ENCODE measurements at regions not wholly inside any gene's neighbourhood (a gene's known extent, or its start where the extent isn't known, plus 50 kb on each side); places are given as distances from the start of the nearest gene placed in this dataset.
A peak's percentile ranks its signal among the peaks of the same experiment; 100 is the strongest.

- no peaks in the 10 kb centered on the region for H3K79me1 ChIP-seq (ENCODE audit: low read length)
- no peak overlapping the region for H4K8ac ChIP-seq (ENCODE audit: low read depth, low read length)
- H3K27me3 ChIP-seq (ENCODE audit: insufficient read depth, low read length, poor library complexity) = no peaks in the 10 kb centered on the region
- no peak overlapping the region for H2BK15ac ChIP-seq (replicated peaks; ENCODE audit: low read depth)
- no peak overlapping the region for H3K23ac ChIP-seq (ENCODE audit: low read length)
- no peak overlapping the region for H2BK5ac ChIP-seq (ENCODE audit: low read length)
- no peaks in the 10 kb centered on the region for H3K79me2 ChIP-seq (ENCODE audit: control insufficient read depth, insufficient read depth, low read length)
- H3K4me1 ChIP-seq (ENCODE audit: control insufficient read depth, low read depth, low read length) = no peaks in the 10 kb centered on the region
- H2AK5ac ChIP-seq (ENCODE audit: low read length) = no peak overlapping the region
- no peak overlapping the region for H2BK120ac ChIP-seq (ENCODE audit: low read depth, low read length)
- no peak overlapping the region for H3K18ac ChIP-seq (ENCODE audit: low read length)
- DNase-seq = no peak
- no peak overlapping the region for H3K4me2 ChIP-seq (ENCODE audit: low read length)
- H3K9ac ChIP-seq (ENCODE audit: low read length) = no peak overlapping the region
- no peak overlapping the region for H4K5ac ChIP-seq (ENCODE audit: low read length)
- no peak overlapping the region for H3K27ac ChIP-seq (ENCODE audit: low read depth, low read length)
- no peak overlapping the region for H3K4me3 ChIP-seq (ENCODE audit: low read length)
- H3K4ac ChIP-seq (ENCODE audit: low read depth, low read length) = no peak overlapping the region
- no peak overlapping the region for H3K56ac ChIP-seq (ENCODE audit: low read length)
- H3K36me3 ChIP-seq (ENCODE audit: control insufficient read depth, insufficient read depth, low read length) = no peaks in the 10 kb centered on the region
Observed at GRCh38 chr4:10877076-10877475, 192.5 kb upstream of the CLNK start.

- Histone ChIP-seq H3K56ac (ENCODE audit: low read length) (no peak overlapping the region), H3K27me3 (ENCODE audit: insufficient read depth, low read length, poor library complexity) (no peaks in the 10 kb centered on the region), H3K23ac (ENCODE audit: low read length) (no peak overlapping the region), H2BK15ac (replicated peaks; ENCODE audit: low read depth) (no peak overlapping the region), H3K9ac (ENCODE audit: low read length) (no peak overlapping the region), H3K4me3 (ENCODE audit: low read length) (no peak overlapping the region), H3K18ac (ENCODE audit: low read length) (no peak overlapping the region), H3K4me2 (ENCODE audit: low read length) (no peak overlapping the region), H3K4me1 (ENCODE audit: control insufficient read depth, low read depth, low read length) (no peaks in the 10 kb centered on the region), H2BK120ac (ENCODE audit: low read depth, low read length) (no peak overlapping the region), H4K8ac (ENCODE audit: low read depth, low read length) (no peak overlapping the region), H2BK5ac (ENCODE audit: low read length) (no peak overlapping the region), H3K79me1 (ENCODE audit: low read length) (no peaks in the 10 kb centered on the region), H3K79me2 (ENCODE audit: control insufficient read depth, insufficient read depth, low read length) (no peaks in the 10 kb centered on the region), H2AK5ac (ENCODE audit: low read length) (no peak overlapping the region), H3K36me3 (ENCODE audit: control insufficient read depth, insufficient read depth, low read length) (no peaks in the 10 kb centered on the region), H4K5ac (ENCODE audit: low read length) (no peak overlapping the region), H3K4ac (ENCODE audit: low read depth, low read length) (no peak overlapping the region), H3K27ac (ENCODE audit: low read depth, low read length) (no peak overlapping the region)
- no CpG with 5 or more reads among the region's 2 CpGs for WGBS (ENCODE audit: extremely low coverage, insufficient coverage, low lambda C conversion rate)
- DNase-seq = no peak
Observed at GRCh38 chr4:10875144-10875799, 190.7 kb upstream of the CLNK start.

GRCh38 chr4:10873809-10874208, 189.2 kb upstream of the CLNK start:
- Histone ChIP-seq H4K8ac (ENCODE audit: low read depth, low read length) (no peak overlapping the region), H3K4me2 (ENCODE audit: low read length) (no peak overlapping the region), H3K4me3 (ENCODE audit: low read length) (no peak overlapping the region), H4K5ac (ENCODE audit: low read length) (no peak overlapping the region), H2BK15ac (replicated peaks; ENCODE audit: low read depth) (no peak overlapping the region), H3K79me2 (ENCODE audit: control insufficient read depth, insufficient read depth, low read length) (no peaks in the 10 kb centered on the region), H3K9ac (ENCODE audit: low read length) (no peak overlapping the region), H3K23ac (ENCODE audit: low read length) (no peak overlapping the region), H3K27me3 (ENCODE audit: insufficient read depth, low read length, poor library complexity) (no peaks in the 10 kb centered on the region), H2AK5ac (ENCODE audit: low read length) (no peak overlapping the region), H3K4ac (ENCODE audit: low read depth, low read length) (no peak overlapping the region), H3K79me1 (ENCODE audit: low read length) (no peaks in the 10 kb centered on the region), H3K56ac (ENCODE audit: low read length) (no peak overlapping the region), H3K18ac (ENCODE audit: low read length) (no peak overlapping the region), H2BK120ac (ENCODE audit: low read depth, low read length) (no peak overlapping the region), H2BK5ac (ENCODE audit: low read length) (no peak overlapping the region), H3K27ac (ENCODE audit: low read depth, low read length) (no peak overlapping the region), H3K4me1 (ENCODE audit: control insufficient read depth, low read depth, low read length) (no peaks in the 10 kb centered on the region), H3K36me3 (ENCODE audit: control insufficient read depth, insufficient read depth, low read length) (no peaks in the 10 kb centered on the region)
- no peak for DNase-seq
- WGBS (ENCODE audit: extremely low coverage, insufficient coverage, low lambda C conversion rate) = no CpG with 5 or more reads among the region's 1 CpG

GRCh38 chr4:10872833-10873517, 188.4 kb upstream of the CLNK start:
- no peak overlapping the region for H3K56ac ChIP-seq (ENCODE audit: low read length)
- no peak overlapping the region for H2BK120ac ChIP-seq (ENCODE audit: low read depth, low read length)
- WGBS (ENCODE audit: extremely low coverage, insufficient coverage, low lambda C conversion rate) = no CpG with 5 or more reads among the region's 4 CpGs
- H3K4me2 ChIP-seq (ENCODE audit: low read length) = no peak overlapping the region
- no peak overlapping the region for H3K9ac ChIP-seq (ENCODE audit: low read length)
- no peaks in the 10 kb centered on the region for H3K27me3 ChIP-seq (ENCODE audit: insufficient read depth, low read length, poor library complexity)
- no peak overlapping the region for H2BK5ac ChIP-seq (ENCODE audit: low read length)
- no peak for DNase-seq
- H3K79me1 ChIP-seq (ENCODE audit: low read length) = no peaks in the 10 kb centered on the region
- no peak overlapping the region for H2BK15ac ChIP-seq (replicated peaks; ENCODE audit: low read depth)
- H3K36me3 ChIP-seq (ENCODE audit: control insufficient read depth, insufficient read depth, low read length) = no peaks in the 10 kb centered on the region
- H3K79me2 ChIP-seq (ENCODE audit: control insufficient read depth, insufficient read depth, low read length) = no peaks in the 10 kb centered on the region
- H3K4me1 ChIP-seq (ENCODE audit: control insufficient read depth, low read depth, low read length) = no peaks in the 10 kb centered on the region
- H3K4ac ChIP-seq (ENCODE audit: low read depth, low read length) = peak overlapping the region; percentile 10
- no peak overlapping the region for H4K5ac ChIP-seq (ENCODE audit: low read length)
- no peak overlapping the region for H3K23ac ChIP-seq (ENCODE audit: low read length)
- no peak overlapping the region for H3K27ac ChIP-seq (ENCODE audit: low read depth, low read length)
- H4K8ac ChIP-seq (ENCODE audit: low read depth, low read length) = no peak overlapping the region
- no peak overlapping the region for H3K18ac ChIP-seq (ENCODE audit: low read length)
- no peak overlapping the region for H3K4me3 ChIP-seq (ENCODE audit: low read length)
- H2AK5ac ChIP-seq (ENCODE audit: low read length) = no peak overlapping the region

- Histone ChIP-seq H3K9ac (ENCODE audit: low read length) (no peak overlapping the region), H4K5ac (ENCODE audit: low read length) (no peak overlapping the region), H3K4me2 (ENCODE audit: low read length) (no peak overlapping the region), H2BK15ac (replicated peaks; ENCODE audit: low read depth) (no peak overlapping the region), H3K18ac (ENCODE audit: low read length) (no peak overlapping the region), H3K4ac (ENCODE audit: low read depth, low read length) (no peak overlapping the region), H3K23ac (ENCODE audit: low read length) (no peak overlapping the region), H3K36me3 (ENCODE audit: control insufficient read depth, insufficient read depth, low read length) (no peaks in the 10 kb centered on the region), H2AK5ac (ENCODE audit: low read length) (no peak overlapping the region), H2BK120ac (ENCODE audit: low read depth, low read length) (no peak overlapping the region), H4K8ac (ENCODE audit: low read depth, low read length) (no peak overlapping the region), H3K27me3 (ENCODE audit: insufficient read depth, low read length, poor library complexity) (peaks cover 2% of the 10 kb centered on the region), H3K4me1 (ENCODE audit: control insufficient read depth, low read depth, low read length) (no peaks in the 10 kb centered on the region), H2BK5ac (ENCODE audit: low read length) (no peak overlapping the region), H3K56ac (ENCODE audit: low read length) (no peak overlapping the region), H3K27ac (ENCODE audit: low read depth, low read length) (no peak overlapping the region), H3K4me3 (ENCODE audit: low read length) (no peak overlapping the region), H3K79me2 (ENCODE audit: control insufficient read depth, insufficient read depth, low read length) (no peaks in the 10 kb centered on the region), H3K79me1 (ENCODE audit: low read length) (no peaks in the 10 kb centered on the region)
- no peak for DNase-seq
- no CpG with 5 or more reads among the region's 6 CpGs for WGBS (ENCODE audit: extremely low coverage, insufficient coverage, low lambda C conversion rate)
Observed at GRCh38 chr4:10866666-10867065, 182.1 kb upstream of the CLNK start.

- no peaks in the 10 kb centered on the region for H3K4me1 ChIP-seq (ENCODE audit: control insufficient read depth, low read depth, low read length)
- H3K18ac ChIP-seq (ENCODE audit: low read length) = no peak overlapping the region
- no peak overlapping the region for H2AK5ac ChIP-seq (ENCODE audit: low read length)
- no peak overlapping the region for H3K4me3 ChIP-seq (ENCODE audit: low read length)
- DNase-seq = no peak
- H3K9ac ChIP-seq (ENCODE audit: low read length) = no peak overlapping the region
- H4K8ac ChIP-seq (ENCODE audit: low read depth, low read length) = no peak overlapping the region
- no peak overlapping the region for H3K23ac ChIP-seq (ENCODE audit: low read length)
- H3K79me1 ChIP-seq (ENCODE audit: low read length) = no peaks in the 10 kb centered on the region
- H2BK5ac ChIP-seq (ENCODE audit: low read length) = no peak overlapping the region
- no peak overlapping the region for H3K27ac ChIP-seq (ENCODE audit: low read depth, low read length)
- H2BK15ac ChIP-seq (replicated peaks; ENCODE audit: low read depth) = no peak overlapping the region
- no peak overlapping the region for H3K56ac ChIP-seq (ENCODE audit: low read length)
- H3K4me2 ChIP-seq (ENCODE audit: low read length) = no peak overlapping the region
- H3K27me3 ChIP-seq (ENCODE audit: insufficient read depth, low read length, poor library complexity) = peaks cover 2% of the 10 kb centered on the region
- H3K79me2 ChIP-seq (ENCODE audit: control insufficient read depth, insufficient read depth, low read length) = no peaks in the 10 kb centered on the region
- H3K36me3 ChIP-seq (ENCODE audit: control insufficient read depth, insufficient read depth, low read length) = no peaks in the 10 kb centered on the region
- H4K5ac ChIP-seq (ENCODE audit: low read length) = no peak overlapping the region
- H3K4ac ChIP-seq (ENCODE audit: low read depth, low read length) = no peak overlapping the region
- no peak overlapping the region for H2BK120ac ChIP-seq (ENCODE audit: low read depth, low read length)
- no CpG with 5 or more reads among the region's 3 CpGs for WGBS (ENCODE audit: extremely low coverage, insufficient coverage, low lambda C conversion rate)
Observed at GRCh38 chr4:10861036-10861435, 176.5 kb upstream of the CLNK start.

Measured in mesendoderm (in vitro differentiated cells).